ENCODE measurements at regions not wholly inside any gene's neighbourhood (a gene's known extent, or its start where the extent isn't known, plus 50 kb on each side); places are given as distances from the start of the nearest gene placed in this dataset.

DNA sequence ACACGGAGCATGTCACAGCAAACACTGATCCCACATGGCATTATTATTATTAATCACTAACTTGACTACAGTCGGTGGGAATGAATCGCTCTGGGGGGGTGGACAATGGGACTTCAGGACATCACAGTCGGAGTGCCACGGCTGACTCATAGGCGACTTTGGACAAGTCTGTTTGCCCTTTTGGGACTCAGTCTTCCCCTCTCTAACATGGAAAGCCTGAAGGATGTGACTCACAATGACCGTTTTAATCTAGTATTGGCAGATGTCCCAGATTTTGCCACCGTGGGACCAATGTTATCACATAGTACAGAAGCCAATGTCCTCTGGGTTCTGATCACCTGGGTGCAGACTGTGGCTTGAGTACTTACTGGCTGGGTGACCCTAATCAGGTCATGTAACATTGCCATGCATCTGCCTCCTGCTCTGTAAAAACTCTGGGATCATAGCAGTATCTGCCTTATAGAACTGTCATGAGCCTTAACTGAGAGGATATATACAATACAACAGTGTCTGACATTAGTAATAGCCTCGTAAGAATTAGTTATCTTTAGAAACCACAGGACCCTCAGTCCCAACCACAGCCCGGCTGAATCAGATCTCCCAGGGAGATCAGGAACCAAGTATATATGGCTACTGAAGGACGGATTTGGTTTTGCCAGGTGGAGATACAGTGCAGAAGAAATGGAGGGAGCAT is 362.6 kb downstream of the BCL11B start:
- Histone ChIP-seq H3K9me3 (no peaks in the 10 kb centered on the region), H3K27me3 (replicated peaks in 1 of 2; ENCODE audit: control insufficient read depth in 2 of 2, extremely low read depth in 1 of 2, insufficient read depth in 2 of 2, low read length in 1 of 2) (peaks cover 0 to 9% of the 10 kb centered on the region in 2 experiments), H3K4me1 (ENCODE audit: control insufficient read depth in 1 of 2, extremely low read depth in 1 of 2, insufficient read depth in 2 of 2, low read length in 2 of 2) (peaks cover 7 to 8% of the 10 kb centered on the region in 2 experiments), H3K27ac (ENCODE audit: low read length) (no peak overlapping the region), H3K36me3 (ENCODE audit: control insufficient read depth in 2 of 2, extremely low read depth in 1 of 2, insufficient read depth in 1 of 2, low read length in 1 of 2) (no peaks in the 10 kb centered on the region), H3K4me3 (ENCODE audit: control insufficient read depth in 1 of 2, extremely low read depth in 1 of 2, low read length in 1 of 2) (no peak overlapping the region)
- Mint-ChIP-seq H3K27ac (no peak overlapping the region), H3K4me1 (peaks cover 26 to 40% (median 29%) of the 10 kb centered on the region in 3 donors), H3K36me3 (no peaks in the 10 kb centered on the region), H3K27me3 (no peaks in the 10 kb centered on the region), H3K9me3 (no peaks in the 10 kb centered on the region), H3K4me3 (no peak overlapping the region)
- ATAC-seq (replicated peaks in 1 of 4) (no peak), DNase-seq (no peak)
- WGBS (ENCODE audit: insufficient coverage) = 84% methylated on average over 7 of the region's 11 CpGs
- CTCF ChIA-PET = interaction anchor here in 1 of 2 donors (0.6 kb wide), 1 partner anchor 358 kb away, joined by 5 read pairs; no protein-coding TSS in a partner anchor
- POLR2A ChIA-PET = no interaction called here

DNA sequence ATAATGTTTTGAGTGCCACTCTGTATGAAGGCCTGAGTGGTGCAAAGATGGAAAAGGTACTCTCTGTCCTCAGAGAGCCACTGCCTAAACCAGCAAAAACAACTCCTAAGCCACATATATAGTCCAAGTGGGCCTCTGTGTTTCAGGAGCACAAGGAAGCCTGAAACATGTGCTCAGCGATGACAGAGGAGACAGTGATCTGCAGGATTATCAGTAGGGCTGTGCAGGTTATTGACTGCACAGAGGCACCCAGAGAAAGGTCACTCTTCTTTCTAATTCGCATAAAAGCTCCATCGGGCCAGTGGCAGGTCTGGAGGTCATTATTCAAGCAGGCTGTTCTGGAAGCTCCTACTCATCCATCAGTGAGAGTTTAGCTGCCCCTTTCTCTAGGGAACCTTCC is 361.9 kb downstream of the BCL11B start:
- CTCF ChIA-PET = interaction anchor here in 1 of 2 donors (0.6 kb wide), 1 partner anchor 357 kb away, joined by 5 read pairs; no protein-coding TSS in a partner anchor
- DNase-seq = no peak
- no peak overlapping the region for H3K27ac Mint-ChIP-seq

DNA sequence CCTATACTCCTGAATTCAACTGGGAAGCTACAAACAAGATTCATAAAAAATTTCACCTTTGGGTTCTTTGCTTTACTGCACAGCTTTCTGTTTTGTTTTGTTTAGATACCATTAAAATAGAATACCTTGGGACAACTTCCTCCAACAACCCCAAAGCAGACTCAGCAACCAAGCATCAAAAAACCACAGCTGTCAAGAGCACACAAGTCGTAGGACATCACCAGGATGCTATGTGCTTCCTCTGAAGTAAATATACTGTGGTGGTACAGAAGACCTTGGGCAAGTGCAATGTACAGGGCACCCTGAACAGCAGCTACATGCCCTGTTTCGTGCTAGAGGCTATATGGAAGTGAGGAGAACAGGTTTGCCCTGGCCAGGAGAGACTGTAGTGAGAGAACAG is 359.3 kb downstream of the BCL11B start:
- Histone ChIP-seq H3K27me3 (replicated peaks in 1 of 2; ENCODE audit: control insufficient read depth in 2 of 2, extremely low read depth in 1 of 2, insufficient read depth in 2 of 2, low read length in 1 of 2) (peaks cover 0 to 6% of the 10 kb centered on the region in 2 experiments), H3K9me3 (no peaks in the 10 kb centered on the region)

More for the DNA sequence above, 361.9 kb downstream of the BCL11B start:
- H3K36me3 ChIP-seq (ENCODE audit: control insufficient read depth in 2 of 2, extremely low read depth in 1 of 2, insufficient read depth in 1 of 2, low read length in 1 of 2) = no peaks in the 10 kb centered on the region
- H3K9me3 ChIP-seq = no peaks in the 10 kb centered on the region
- 90% methylated on average over 3 of the region's 3 CpGs for WGBS (ENCODE audit: insufficient coverage)
- peaks cover 26 to 36% (median 32%) of the 10 kb centered on the region in 3 donors for H3K4me1 Mint-ChIP-seq
- ATAC-seq (replicated peaks in 1 of 4) = no peak
- no peaks in the 10 kb centered on the region for H3K27me3 Mint-ChIP-seq
- H3K27me3 ChIP-seq (replicated peaks in 1 of 2; ENCODE audit: control insufficient read depth in 2 of 2, extremely low read depth in 1 of 2, insufficient read depth in 2 of 2, low read length in 1 of 2) = peaks cover 0 to 9% of the 10 kb centered on the region in 2 experiments
- peaks cover 7 to 8% of the 10 kb centered on the region in 2 experiments for H3K4me1 ChIP-seq (ENCODE audit: control insufficient read depth in 1 of 2, extremely low read depth in 1 of 2, insufficient read depth in 2 of 2, low read length in 2 of 2)
- H3K9me3 Mint-ChIP-seq = no peaks in the 10 kb centered on the region
- no peaks in the 10 kb centered on the region for H3K36me3 Mint-ChIP-seq
- H3K4me3 Mint-ChIP-seq = no peak overlapping the region
- no peak overlapping the region for H3K27ac ChIP-seq (ENCODE audit: low read length)
- POLR2A ChIA-PET = no interaction called here
- no peak overlapping the region for H3K4me3 ChIP-seq (ENCODE audit: control insufficient read depth in 1 of 2, extremely low read depth in 1 of 2, low read length in 1 of 2)

DNA sequence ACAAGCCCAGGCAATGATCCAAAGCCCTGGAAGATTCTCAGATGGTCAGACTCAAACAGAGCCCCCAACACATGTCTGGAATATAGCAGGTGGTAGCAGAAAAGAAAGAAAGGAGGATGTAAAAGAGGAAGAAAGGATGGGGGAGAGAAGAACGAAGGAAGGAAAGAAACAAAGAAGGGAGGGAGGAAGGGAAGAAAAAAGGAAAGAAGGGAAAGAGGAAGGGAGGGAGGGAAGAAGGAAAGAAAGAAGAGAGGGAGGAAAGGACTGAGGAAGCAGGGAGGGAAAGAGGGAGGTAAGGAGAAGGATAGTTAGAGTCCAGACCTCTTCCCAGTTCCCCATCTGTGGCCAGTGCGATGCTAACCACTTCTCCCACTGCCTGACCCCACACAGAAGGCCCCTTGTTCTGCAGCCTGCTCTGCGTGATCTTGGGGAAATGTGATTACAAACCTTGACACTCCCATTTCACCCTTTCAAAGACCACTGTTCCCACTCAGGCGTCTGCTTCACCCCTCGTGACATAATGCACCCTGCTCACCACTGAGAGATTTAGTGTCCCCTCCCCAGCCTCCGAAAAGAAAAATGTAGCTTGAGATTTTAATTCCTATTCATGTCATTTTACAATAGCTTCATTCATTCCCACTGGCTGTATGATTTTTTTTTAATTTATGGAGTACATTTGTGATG is 357.9 kb downstream of the BCL11B start:
- H3K27ac Mint-ChIP-seq = peak overlapping the region in 1 of 2 donors; percentile 8
- H3K36me3 Mint-ChIP-seq = no peaks in the 10 kb centered on the region
- H3K27me3 Mint-ChIP-seq = no peaks in the 10 kb centered on the region
- H3K4me3 ChIP-seq (ENCODE audit: control insufficient read depth in 1 of 2, extremely low read depth in 1 of 2, low read length in 1 of 2) = no peak overlapping the region
- ChIA-PET CTCF (no interaction called here), POLR2A (no interaction called here)
- no peak overlapping the region for H3K27ac ChIP-seq (ENCODE audit: low read length)
- DNase-seq = no peak
- WGBS (ENCODE audit: insufficient coverage) = 92% methylated on average over 2 of the region's 6 CpGs
- H3K36me3 ChIP-seq (ENCODE audit: control insufficient read depth in 2 of 2, extremely low read depth in 1 of 2, insufficient read depth in 1 of 2, low read length in 1 of 2) = no peaks in the 10 kb centered on the region
- H3K4me1 ChIP-seq (ENCODE audit: control insufficient read depth in 1 of 2, extremely low read depth in 1 of 2, insufficient read depth in 2 of 2, low read length in 2 of 2) = peaks cover 8 to 13% of the 10 kb centered on the region in 2 experiments
- peaks cover 0 to 2% of the 10 kb centered on the region in 2 experiments for H3K27me3 ChIP-seq (replicated peaks in 1 of 2; ENCODE audit: control insufficient read depth in 2 of 2, extremely low read depth in 1 of 2, insufficient read depth in 2 of 2, low read length in 1 of 2)
- no peak overlapping the region for H3K4me3 Mint-ChIP-seq
- peaks cover 35 to 67% (median 51%) of the 10 kb centered on the region in 3 donors for H3K4me1 Mint-ChIP-seq
- no peaks in the 10 kb centered on the region for H3K9me3 Mint-ChIP-seq
- no peaks in the 10 kb centered on the region for H3K9me3 ChIP-seq
- no peak for ATAC-seq (replicated peaks in 1 of 4)

More for the DNA sequence above, 359.3 kb downstream of the BCL11B start:
- ChIA-PET POLR2A (interaction anchor here in 1 of 2 donors (0.7 to 0.8 kb wide), 2 partner anchors 72 to 354 kb away, joined by 4 to 7 read pairs; no protein-coding TSS in a partner anchor), CTCF (interaction anchor here in 1 of 2 donors (0.6 to 0.9 kb wide), 5 partner anchors 21 to 1732 kb away, joined by 3 to 7 read pairs (median 4); no protein-coding TSS in a partner anchor)
- H3K4me1 ChIP-seq (ENCODE audit: control insufficient read depth in 1 of 2, extremely low read depth in 1 of 2, insufficient read depth in 2 of 2, low read length in 2 of 2) = peaks cover 8 to 13% of the 10 kb centered on the region in 2 experiments
- Mint-ChIP-seq H3K27me3 (no peaks in the 10 kb centered on the region), H3K36me3 (no peaks in the 10 kb centered on the region), H3K9me3 (no peaks in the 10 kb centered on the region), H3K27ac (peak overlapping the region; percentile 84 to 89), H3K4me3 (no peak overlapping the region), H3K4me1 (peaks cover 35 to 58% (median 46%) of the 10 kb centered on the region in 3 donors)
- DNase-seq (peak in 17 of 35 experiments; percentile 3 to 45 (median 14)), ATAC-seq (replicated peaks in 1 of 4) (peak; percentile 80 to 97 (median 93))
- H3K36me3 ChIP-seq (ENCODE audit: control insufficient read depth in 2 of 2, extremely low read depth in 1 of 2, insufficient read depth in 1 of 2, low read length in 1 of 2) = no peaks in the 10 kb centered on the region
- no peak overlapping the region for H3K4me3 ChIP-seq (ENCODE audit: control insufficient read depth in 1 of 2, extremely low read depth in 1 of 2, low read length in 1 of 2)
- H3K27ac ChIP-seq (ENCODE audit: low read length) = no peak overlapping the region
- 0% methylated on average over 1 of the region's 2 CpGs for WGBS (ENCODE audit: insufficient coverage)

DNA sequence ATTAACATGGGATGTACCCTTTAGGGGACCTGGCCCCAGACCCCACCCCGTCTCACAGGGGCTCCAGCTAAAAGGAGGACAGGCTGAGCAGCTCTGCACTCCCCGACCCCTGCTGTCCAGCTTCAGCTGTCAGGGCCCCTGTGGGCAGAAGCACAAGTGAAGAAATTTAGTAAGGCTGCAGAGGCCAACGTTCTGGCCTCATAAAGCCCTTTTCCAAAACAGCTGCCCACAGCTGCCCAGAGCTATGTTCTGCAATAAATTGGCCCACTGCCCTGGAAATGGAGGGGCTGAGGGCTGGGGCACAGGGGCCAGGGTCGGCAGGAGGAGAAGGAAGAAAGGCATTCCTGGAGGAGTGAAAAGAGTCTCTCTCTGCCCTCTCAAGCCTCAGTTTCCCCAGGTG is 357.1 kb downstream of the BCL11B start:
- Histone ChIP-seq H3K9me3 (no peaks in the 10 kb centered on the region), H3K4me1 (ENCODE audit: control insufficient read depth in 1 of 2, extremely low read depth in 1 of 2, insufficient read depth in 2 of 2, low read length in 2 of 2) (peaks cover 8 to 13% of the 10 kb centered on the region in 2 experiments), H3K27me3 (replicated peaks in 1 of 2; ENCODE audit: control insufficient read depth in 2 of 2, extremely low read depth in 1 of 2, insufficient read depth in 2 of 2, low read length in 1 of 2) (peaks cover 0 to 2% of the 10 kb centered on the region in 2 experiments), H3K4me3 (ENCODE audit: control insufficient read depth in 1 of 2, extremely low read depth in 1 of 2, low read length in 1 of 2) (no peak overlapping the region), H3K27ac (ENCODE audit: low read length) (no peak overlapping the region), H3K36me3 (ENCODE audit: control insufficient read depth in 2 of 2, extremely low read depth in 1 of 2, insufficient read depth in 1 of 2, low read length in 1 of 2) (no peaks in the 10 kb centered on the region)
- no peaks in the 10 kb centered on the region for H3K9me3 Mint-ChIP-seq
- WGBS (ENCODE audit: insufficient coverage) = no CpG with 5 or more reads among the region's 4 CpGs
- H3K36me3 Mint-ChIP-seq = no peaks in the 10 kb centered on the region
- no peaks in the 10 kb centered on the region for H3K27me3 Mint-ChIP-seq
- no peak for ATAC-seq (replicated peaks in 1 of 4)
- no peak overlapping the region for H3K27ac Mint-ChIP-seq
- no peak for DNase-seq
- ChIA-PET CTCF (no interaction called here), POLR2A (no interaction called here)
- H3K4me3 Mint-ChIP-seq = no peak overlapping the region
- H3K4me1 Mint-ChIP-seq = peaks cover 35 to 67% (median 51%) of the 10 kb centered on the region in 3 donors

DNA sequence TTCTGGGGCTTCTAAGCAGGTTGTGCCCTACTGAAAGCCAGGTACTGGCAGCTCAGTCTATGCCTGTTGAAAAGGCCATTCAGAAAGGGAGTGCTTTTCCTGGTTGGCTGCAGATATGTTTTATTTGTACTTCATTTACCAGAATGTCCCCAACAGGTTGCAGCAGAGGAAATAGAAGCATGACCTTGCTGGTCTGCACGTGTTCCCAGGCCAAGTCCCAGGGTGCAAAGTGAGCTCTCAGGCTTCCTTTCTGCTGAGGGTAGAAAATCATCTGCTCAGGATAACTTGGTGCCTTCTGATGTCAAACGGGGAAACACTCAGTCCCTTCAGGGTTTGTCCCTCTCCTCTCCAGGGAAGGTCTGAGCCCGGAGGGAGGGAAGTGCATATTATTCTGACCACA is 356.4 kb downstream of the BCL11B start:
- peaks cover 8 to 13% of the 10 kb centered on the region in 2 experiments for H3K4me1 ChIP-seq (ENCODE audit: control insufficient read depth in 1 of 2, extremely low read depth in 1 of 2, insufficient read depth in 2 of 2, low read length in 2 of 2)
- Mint-ChIP-seq H3K9me3 (no peaks in the 10 kb centered on the region), H3K4me3 (no peak overlapping the region), H3K36me3 (no peaks in the 10 kb centered on the region), H3K27me3 (no peaks in the 10 kb centered on the region), H3K27ac (no peak overlapping the region), H3K4me1 (peaks cover 35 to 65% (median 48%) of the 10 kb centered on the region in 3 donors)
- 54% methylated on average over 2 of the region's 3 CpGs for WGBS (ENCODE audit: insufficient coverage)
- no peaks in the 10 kb centered on the region for H3K36me3 ChIP-seq (ENCODE audit: control insufficient read depth in 2 of 2, extremely low read depth in 1 of 2, insufficient read depth in 1 of 2, low read length in 1 of 2)
- H3K9me3 ChIP-seq = no peaks in the 10 kb centered on the region
- ChIA-PET CTCF (no interaction called here), POLR2A (no interaction called here)
- peaks cover 0 to 2% of the 10 kb centered on the region in 2 experiments for H3K27me3 ChIP-seq (replicated peaks in 1 of 2; ENCODE audit: control insufficient read depth in 2 of 2, extremely low read depth in 1 of 2, insufficient read depth in 2 of 2, low read length in 1 of 2)
- H3K27ac ChIP-seq (ENCODE audit: low read length) = no peak overlapping the region
- H3K4me3 ChIP-seq (ENCODE audit: control insufficient read depth in 1 of 2, extremely low read depth in 1 of 2, low read length in 1 of 2) = no peak overlapping the region
- DNase-seq (no peak), ATAC-seq (replicated peaks in 1 of 4) (no peak)
